ENCODE measurements at regions not wholly inside any gene's neighbourhood (a gene's known extent, or its start where the extent isn't known, plus 50 kb on each side); places are given as distances from the start of the nearest gene placed in this dataset.

DNA sequence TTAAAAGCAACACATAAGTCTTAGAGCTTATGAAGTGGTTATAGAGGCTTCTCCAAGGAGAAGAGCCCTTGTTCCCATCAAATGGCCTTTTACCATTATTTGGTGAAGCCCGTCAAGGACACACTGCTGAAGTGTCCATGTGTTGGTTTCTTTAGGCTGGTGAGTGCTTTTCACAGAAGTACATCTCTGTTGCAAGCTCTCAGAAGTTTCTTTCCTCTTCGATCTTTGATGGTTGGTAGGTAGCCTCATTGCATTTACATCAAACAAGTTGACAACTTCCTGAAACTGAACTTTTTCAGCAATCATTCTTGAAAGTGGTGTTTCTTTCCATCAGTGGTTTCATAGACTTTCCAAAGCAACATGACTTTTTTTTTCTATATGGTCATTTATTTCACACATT lies 465.6 kb downstream of the HDGFL1 start:
- TF ChIP-seq, protein P1, sequence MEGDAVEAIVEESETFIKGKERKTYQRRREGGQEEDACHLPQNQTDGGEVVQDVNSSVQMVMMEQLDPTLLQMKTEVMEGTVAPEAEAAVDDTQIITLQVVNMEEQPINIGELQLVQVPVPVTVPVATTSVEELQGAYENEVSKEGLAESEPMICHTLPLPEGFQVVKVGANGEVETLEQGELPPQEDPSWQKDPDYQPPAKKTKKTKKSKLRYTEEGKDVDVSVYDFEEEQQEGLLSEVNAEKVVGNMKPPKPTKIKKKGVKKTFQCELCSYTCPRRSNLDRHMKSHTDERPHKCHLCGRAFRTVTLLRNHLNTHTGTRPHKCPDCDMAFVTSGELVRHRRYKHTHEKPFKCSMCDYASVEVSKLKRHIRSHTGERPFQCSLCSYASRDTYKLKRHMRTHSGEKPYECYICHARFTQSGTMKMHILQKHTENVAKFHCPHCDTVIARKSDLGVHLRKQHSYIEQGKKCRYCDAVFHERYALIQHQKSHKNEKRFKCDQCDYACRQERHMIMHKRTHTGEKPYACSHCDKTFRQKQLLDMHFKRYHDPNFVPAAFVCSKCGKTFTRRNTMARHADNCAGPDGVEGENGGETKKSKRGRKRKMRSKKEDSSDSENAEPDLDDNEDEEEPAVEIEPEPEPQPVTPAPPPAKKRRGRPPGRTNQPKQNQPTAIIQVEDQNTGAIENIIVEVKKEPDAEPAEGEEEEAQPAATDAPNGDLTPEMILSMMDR (conservative IDR thresholded peaks at IDR 0.05 in 1 of 2, IDR thresholded peaks at IDR 0.05 in 1 of 2; ENCODE audit: low read depth in 1 of 2, low read length in 2 of 2), result no peak
- no peak for TF ChIP-seq EZH2 (IDR thresholded peaks at IDR 0.05; ENCODE audit: low read length, missing control alignments)
